ENCODE measurements at regions not wholly inside any gene's neighbourhood (a gene's known extent, or its start where the extent isn't known, plus 50 kb on each side); places are given as distances from the start of the nearest gene placed in this dataset.

DNA sequence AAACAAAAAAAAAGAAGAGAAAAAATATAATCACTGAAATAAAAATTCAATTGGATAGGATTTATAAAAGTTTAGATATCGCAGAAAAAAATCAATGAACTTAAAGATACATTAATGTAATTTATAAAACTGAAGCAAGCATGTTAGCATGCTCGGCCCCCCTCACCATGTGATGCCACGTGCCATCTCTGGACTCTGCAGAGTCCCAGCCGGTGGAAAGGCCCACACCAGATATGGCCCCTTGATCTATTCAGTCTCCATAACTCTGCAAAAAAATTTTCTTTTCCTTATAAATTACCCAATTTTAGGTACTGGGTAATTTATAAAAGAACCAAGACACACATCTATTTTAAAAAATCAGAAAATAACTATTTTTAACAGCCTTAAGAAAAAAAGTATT lies 476.0 kb upstream of the ANO3 start:
- TF ChIP-seq, protein P1, sequence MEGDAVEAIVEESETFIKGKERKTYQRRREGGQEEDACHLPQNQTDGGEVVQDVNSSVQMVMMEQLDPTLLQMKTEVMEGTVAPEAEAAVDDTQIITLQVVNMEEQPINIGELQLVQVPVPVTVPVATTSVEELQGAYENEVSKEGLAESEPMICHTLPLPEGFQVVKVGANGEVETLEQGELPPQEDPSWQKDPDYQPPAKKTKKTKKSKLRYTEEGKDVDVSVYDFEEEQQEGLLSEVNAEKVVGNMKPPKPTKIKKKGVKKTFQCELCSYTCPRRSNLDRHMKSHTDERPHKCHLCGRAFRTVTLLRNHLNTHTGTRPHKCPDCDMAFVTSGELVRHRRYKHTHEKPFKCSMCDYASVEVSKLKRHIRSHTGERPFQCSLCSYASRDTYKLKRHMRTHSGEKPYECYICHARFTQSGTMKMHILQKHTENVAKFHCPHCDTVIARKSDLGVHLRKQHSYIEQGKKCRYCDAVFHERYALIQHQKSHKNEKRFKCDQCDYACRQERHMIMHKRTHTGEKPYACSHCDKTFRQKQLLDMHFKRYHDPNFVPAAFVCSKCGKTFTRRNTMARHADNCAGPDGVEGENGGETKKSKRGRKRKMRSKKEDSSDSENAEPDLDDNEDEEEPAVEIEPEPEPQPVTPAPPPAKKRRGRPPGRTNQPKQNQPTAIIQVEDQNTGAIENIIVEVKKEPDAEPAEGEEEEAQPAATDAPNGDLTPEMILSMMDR (IDR thresholded peaks at IDR 0.05; ENCODE audit: low read depth, low read length): no peak
- H3K4me3 ChIP-seq (ENCODE audit: low read depth, low read length): no peak overlapping the region

DNA sequence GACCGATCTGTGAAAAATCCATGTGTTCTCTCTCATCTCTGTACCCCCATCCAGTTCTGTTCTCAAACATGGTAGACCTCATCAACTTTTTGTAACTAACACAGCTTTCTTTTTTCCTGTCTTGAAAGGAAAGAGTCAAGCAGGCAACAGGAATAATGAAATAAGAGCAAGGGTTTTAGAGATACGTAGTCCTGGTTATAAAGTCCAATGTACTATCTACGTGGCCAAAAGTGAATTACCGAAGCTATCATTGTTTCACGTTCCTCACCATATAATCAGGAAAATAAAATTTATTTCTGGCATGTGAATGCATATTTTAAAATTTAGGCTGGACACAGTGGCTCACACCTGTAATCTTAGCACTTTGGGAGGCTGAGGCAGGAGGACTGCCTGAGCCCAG lies 472.2 kb upstream of the ANO3 start:
- TF ChIP-seq, protein P1 (IDR thresholded peaks at IDR 0.05; ENCODE audit: low read depth, low read length): no peak
- no peak overlapping the region for H3K4me3 ChIP-seq (ENCODE audit: low read depth, low read length)

DNA sequence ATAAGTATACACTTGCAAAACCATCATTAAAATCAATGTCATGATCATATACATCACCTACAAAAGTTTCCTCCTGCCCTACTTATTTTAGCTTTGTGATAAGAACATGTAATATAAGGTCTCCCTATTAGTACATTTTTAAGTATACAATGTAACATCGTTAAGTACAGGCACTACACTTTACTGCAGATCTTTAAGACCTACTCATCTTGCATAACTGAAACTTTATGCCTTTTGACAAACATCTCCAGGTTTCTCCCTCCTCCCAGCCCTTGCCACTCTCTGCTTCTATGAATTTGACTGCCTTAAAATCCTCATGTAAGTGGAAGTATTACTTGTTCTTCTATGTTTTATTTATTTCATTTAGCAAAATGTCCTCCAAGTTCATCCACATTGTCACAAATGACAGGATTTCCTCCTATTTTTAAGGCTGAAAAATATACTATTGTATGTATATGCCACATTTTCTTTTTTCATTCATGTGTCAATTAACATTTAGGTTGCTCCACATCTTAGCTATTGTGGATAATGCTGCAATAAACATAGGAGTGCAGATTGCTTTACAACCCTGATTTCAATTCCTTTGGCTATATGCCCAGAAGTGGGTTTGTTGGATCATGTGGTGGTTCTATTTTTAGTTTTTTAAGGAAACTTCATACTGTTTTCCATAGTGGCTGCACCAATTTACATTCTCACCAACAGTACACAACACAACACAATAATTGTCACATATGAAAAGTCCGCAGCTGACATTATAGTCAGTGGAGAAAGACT lies 471.1 kb upstream of the ANO3 start:
- TF ChIP-seq, protein P1 (IDR thresholded peaks at IDR 0.05; ENCODE audit: low read depth, low read length): no peak

DNA sequence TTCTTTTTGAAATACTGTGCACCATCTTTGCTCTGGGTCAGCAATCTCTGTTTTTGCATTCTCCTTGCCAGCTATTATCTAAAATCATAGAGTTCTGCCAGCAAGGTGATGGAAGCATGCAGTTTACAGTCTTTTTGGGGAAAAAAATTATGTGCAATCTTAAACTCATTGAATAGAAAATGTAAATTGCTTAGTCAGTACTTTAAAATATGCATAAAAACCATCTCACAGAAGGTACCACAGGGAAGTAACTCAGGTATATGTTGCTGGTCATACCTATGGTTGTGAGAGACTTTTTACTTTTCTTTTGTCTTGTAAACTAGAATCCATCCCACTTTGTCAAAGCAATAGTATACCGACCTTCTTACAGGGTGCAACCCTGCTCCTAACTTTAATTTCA lies 469.8 kb upstream of the ANO3 start:
- TF ChIP-seq, protein P1 (IDR thresholded peaks at IDR 0.05; ENCODE audit: low read depth, low read length): no peak
- H3K4me3 ChIP-seq (ENCODE audit: low read depth, low read length): no peak overlapping the region

More for the DNA sequence above, 471.1 kb upstream of the ANO3 start:
- H3K4me3 ChIP-seq (ENCODE audit: low read depth, low read length): no peak overlapping the region

DNA sequence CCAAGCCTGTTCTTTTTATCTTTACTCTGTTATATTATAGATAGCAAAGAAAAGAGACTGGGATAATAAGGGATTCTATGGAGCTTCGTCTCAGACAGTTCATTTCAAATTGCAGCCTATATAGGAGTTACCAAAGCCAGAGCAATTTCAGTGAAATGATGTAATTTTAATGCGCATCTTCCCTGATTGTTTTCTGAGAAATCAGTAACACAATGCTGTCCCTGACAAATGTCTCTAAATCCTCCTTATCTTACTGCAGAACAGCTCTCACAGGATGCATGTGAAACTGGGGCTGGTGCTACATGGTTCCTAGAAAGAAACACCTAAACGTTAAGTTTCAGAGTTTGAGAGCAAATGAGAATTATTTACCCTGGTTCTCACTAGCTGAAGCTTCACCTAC lies 467.9 kb upstream of the ANO3 start:
- TF ChIP-seq, protein P1 (IDR thresholded peaks at IDR 0.05; ENCODE audit: low read depth, low read length): no peak
- no peak overlapping the region for H3K4me3 ChIP-seq (ENCODE audit: low read depth, low read length)

DNA sequence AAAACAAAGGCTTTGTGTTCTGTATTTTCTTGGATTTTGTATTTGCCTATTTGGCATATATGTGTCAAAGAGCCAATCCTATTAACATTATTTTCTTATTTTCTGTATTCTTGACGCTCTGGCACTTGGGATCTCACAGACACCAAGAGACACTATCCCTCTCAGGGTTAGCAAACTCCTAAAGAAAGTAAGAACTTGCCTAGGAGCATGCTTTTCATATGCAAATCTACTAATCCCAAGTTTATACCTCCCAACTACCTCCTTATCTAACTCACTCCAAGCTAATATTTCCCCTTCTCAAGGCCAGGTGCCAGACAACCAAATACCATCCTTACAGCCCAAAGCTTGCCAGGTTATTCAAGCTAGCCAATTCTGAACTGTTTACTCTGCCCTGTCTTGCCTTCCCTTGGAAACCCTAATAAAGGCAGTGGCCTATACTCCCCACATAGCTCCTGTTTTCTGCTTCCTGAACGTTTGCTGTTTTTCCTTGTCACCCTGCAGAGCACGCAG lies 455.4 kb upstream of the ANO3 start:
- TF ChIP-seq, protein P1 (IDR thresholded peaks at IDR 0.05; ENCODE audit: low read depth, low read length): no peak
- H3K4me3 ChIP-seq (ENCODE audit: low read depth, low read length): no peak overlapping the region

DNA sequence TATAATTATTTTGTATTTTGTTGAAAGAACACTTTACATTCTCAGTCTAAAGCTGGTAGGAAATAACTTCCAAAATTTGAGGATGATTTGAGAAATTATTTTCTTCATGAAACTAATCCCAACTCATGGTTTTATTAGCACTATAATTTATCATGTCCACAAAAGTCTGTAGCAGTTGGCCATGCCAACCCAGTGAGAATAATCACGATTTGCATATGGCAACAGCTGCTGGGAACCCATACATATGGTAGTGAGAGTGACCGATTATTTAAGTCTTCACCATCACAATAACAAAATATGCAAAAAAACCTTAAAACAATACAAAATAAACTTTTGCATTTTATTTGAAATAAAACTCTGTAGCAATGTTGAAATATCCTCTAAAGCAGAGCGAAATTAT lies 445.9 kb upstream of the ANO3 start:
- TF ChIP-seq, protein P1 (IDR thresholded peaks at IDR 0.05; ENCODE audit: low read depth, low read length): no peak
- no peak overlapping the region for H3K4me3 ChIP-seq (ENCODE audit: low read depth, low read length)
